Duodenal mucosa (tissue), 2 donors: ENCODE measurements at regions not wholly inside any gene's neighbourhood (a gene's known extent, or its start where the extent isn't known, plus 50 kb on each side); places are given as distances from the start of the nearest gene placed in this dataset.

Experiments used
- H3K27ac ChIP-seq: one replicate; pipeline ENCODE4 v1.7.0; 2013; ENCODE audit warnings: low read depth, low read length
- H3K27me3 ChIP-seq, 2 donors: one replicate each; pipeline ENCODE4 v1.7.0; 2013; ENCODE audit warnings: low read length in 2 of 2, control low read depth in 1 of 2; ENCODE audit not compliant: insufficient read depth in 2 of 2, control insufficient read depth in 1 of 2
- H3K36me3 ChIP-seq, 2 donors: one replicate each; pipeline ENCODE4 v1.7.0; 2013; ENCODE audit warnings: low read length in 2 of 2, control low read depth in 1 of 2; ENCODE audit not compliant: insufficient read depth in 2 of 2, control insufficient read depth in 1 of 2
- H3K4me1 ChIP-seq, 2 donors: one replicate each; pipeline ENCODE4 v1.7.0; 2013; ENCODE audit warnings: low read length in 2 of 2, control low read depth in 1 of 2; ENCODE audit not compliant: insufficient read depth in 2 of 2, control insufficient read depth in 1 of 2
- H3K4me3 ChIP-seq, 2 donors: one replicate each; pipeline ENCODE4 v1.7.0; 2013; ENCODE audit warnings: low read length in 2 of 2, low read depth in 1 of 2
- H3K9ac ChIP-seq, 2 donors: one replicate each; pipeline ENCODE4 v1.7.0; 2013; ENCODE audit warnings: low read length in 2 of 2, low read depth in 1 of 2
- H3K9me3 ChIP-seq, 2 donors: one replicate each; pipeline ENCODE4 v1.7.0; 2013; ENCODE audit warnings: low read length in 2 of 2, control low read depth in 1 of 2; ENCODE audit not compliant: control insufficient read depth in 1 of 2

- no peaks in the 10 kb centered on the region for H3K27me3 ChIP-seq
Observed at GRCh38 chr7:16933296-16934279, 51.8 kb upstream of the AGR3 start.

GRCh38 chr7:16934722-16935340 is 53.0 kb upstream of the AGR3 start:
- H3K9me3 ChIP-seq, result no peaks in the 10 kb centered on the region
- no peak overlapping the region for H3K27ac ChIP-seq
- no peaks in the 10 kb centered on the region for H3K27me3 ChIP-seq
- H3K9ac ChIP-seq, result no peak overlapping the region
- H3K4me1 ChIP-seq, result peaks cover 12 to 15% of the 10 kb centered on the region in 2 donors
- no peaks in the 10 kb centered on the region for H3K36me3 ChIP-seq
- no peak overlapping the region for H3K4me3 ChIP-seq

More at GRCh38 chr7:16933296-16934279, 51.8 kb upstream of the AGR3 start:
- no peaks in the 10 kb centered on the region for H3K36me3 ChIP-seq
- no peak overlapping the region for H3K4me3 ChIP-seq
- peaks cover 12 to 15% of the 10 kb centered on the region in 2 donors for H3K4me1 ChIP-seq
- H3K9ac ChIP-seq, result no peak overlapping the region
- H3K9me3 ChIP-seq, result no peaks in the 10 kb centered on the region
- no peak overlapping the region for H3K27ac ChIP-seq

- Histone ChIP-seq H3K36me3 (no peaks in the 10 kb centered on the region), H3K9me3 (no peaks in the 10 kb centered on the region), H3K27ac (no peak overlapping the region), H3K4me3 (no peak overlapping the region), H3K4me1 (peaks cover 12 to 15% of the 10 kb centered on the region in 2 donors), H3K9ac (no peak overlapping the region), H3K27me3 (no peaks in the 10 kb centered on the region)
Observed at GRCh38 chr7:16935341-16935735, 53.6 kb upstream of the AGR3 start.

GRCh38 chr7:16936626-16937422 is 55.0 kb upstream of the AGR3 start:
- peaks cover 12 to 15% of the 10 kb centered on the region in 2 donors for H3K4me1 ChIP-seq
- no peaks in the 10 kb centered on the region for H3K27me3 ChIP-seq
- H3K4me3 ChIP-seq, result no peak overlapping the region
- no peak overlapping the region for H3K27ac ChIP-seq
- no peaks in the 10 kb centered on the region for H3K9me3 ChIP-seq
- no peak overlapping the region for H3K9ac ChIP-seq
- H3K36me3 ChIP-seq, result no peaks in the 10 kb centered on the region

- H3K9me3 ChIP-seq, result no peaks in the 10 kb centered on the region
Observed at GRCh38 chr7:16939161-16939560, 57.4 kb upstream of the AGR3 start.

GRCh38 chr7:16940776-16941175 is 59.0 kb upstream of the AGR3 start:
- Histone ChIP-seq H3K4me1 (peaks cover 0 to under 1% of the 10 kb centered on the region in 2 donors), H3K27me3 (no peaks in the 10 kb centered on the region), H3K27ac (no peak overlapping the region), H3K36me3 (no peaks in the 10 kb centered on the region), H3K4me3 (no peak overlapping the region), H3K9me3 (no peaks in the 10 kb centered on the region), H3K9ac (no peak overlapping the region)

More at GRCh38 chr7:16939161-16939560, 57.4 kb upstream of the AGR3 start:
- no peaks in the 10 kb centered on the region for H3K27me3 ChIP-seq
- peaks cover 7 to 15% of the 10 kb centered on the region in 2 donors for H3K4me1 ChIP-seq
- no peak overlapping the region for H3K9ac ChIP-seq
- H3K27ac ChIP-seq, result no peak overlapping the region
- no peaks in the 10 kb centered on the region for H3K36me3 ChIP-seq
- H3K4me3 ChIP-seq, result no peak overlapping the region

GRCh38 chr7:16942929-16943509 is 61.2 kb upstream of the AGR3 start:
- H3K4me3 ChIP-seq, result no peak overlapping the region
- H3K36me3 ChIP-seq, result no peaks in the 10 kb centered on the region
- H3K27ac ChIP-seq, result no peak overlapping the region
- peaks cover under 1 to 8% of the 10 kb centered on the region in 2 donors for H3K9me3 ChIP-seq
- H3K9ac ChIP-seq, result no peak overlapping the region
- H3K27me3 ChIP-seq, result no peaks in the 10 kb centered on the region
- no peaks in the 10 kb centered on the region for H3K4me1 ChIP-seq

- Histone ChIP-seq H3K36me3 (no peaks in the 10 kb centered on the region), H3K9ac (no peak overlapping the region), H3K9me3 (peaks cover 7 to 17% of the 10 kb centered on the region in 2 donors), H3K4me3 (no peak overlapping the region), H3K4me1 (no peaks in the 10 kb centered on the region), H3K27ac (no peak overlapping the region), H3K27me3 (no peaks in the 10 kb centered on the region)
Observed at GRCh38 chr7:16944936-16945335, 63.2 kb upstream of the AGR3 start.

- no peaks in the 10 kb centered on the region for H3K4me1 ChIP-seq
- H3K4me3 ChIP-seq, result no peak overlapping the region
- H3K36me3 ChIP-seq, result no peaks in the 10 kb centered on the region
- H3K27ac ChIP-seq, result no peak overlapping the region
- no peaks in the 10 kb centered on the region for H3K27me3 ChIP-seq
- no peak overlapping the region for H3K9ac ChIP-seq
- peaks cover 7 to 17% of the 10 kb centered on the region in 2 donors for H3K9me3 ChIP-seq
Observed at GRCh38 chr7:16945372-16945771, 63.6 kb upstream of the AGR3 start.
